SK-N-SH (cell line): ENCODE measurements at regions not wholly inside any gene's neighbourhood (a gene's known extent, or its start where the extent isn't known, plus 50 kb on each side); places are given as distances from the start of the nearest gene placed in this dataset.

Source experiments
- CTCF ChIP-seq: fragments of 200-600 bp; sonication (generic); IDR thresholded peaks from 2 replicates; pipeline ENCODE4 v1.6.1; 2017; ENCODE audit warnings: antibody characterized with exemption, mild to moderate bottlenecking, moderate library complexity
- EZH2phosphoT487 ChIP-seq: fragments of 200-600 bp; sonication (generic); IDR thresholded peaks from 2 replicates; pipeline ENCODE4 v1.6.1; 2017; ENCODE audit warnings: low read depth, mixed run types, mild to moderate bottlenecking, antibody characterized with exemption, moderate library complexity, borderline replicate concordance
- FOSL2 ChIP-seq: IDR thresholded peaks from 2 replicates; pipeline ENCODE4 v1.4.0; 2012; ENCODE audit warnings: low read depth, mild to moderate bottlenecking, moderate library complexity, borderline replicate concordance
- GABPA ChIP-seq: IDR thresholded peaks from 2 replicates; pipeline ENCODE4 v1.4.0; 2012; ENCODE audit warnings: low read depth, mild to moderate bottlenecking
- MAX ChIP-seq: IDR thresholded peaks from 2 replicates; pipeline ENCODE4 v1.4.0; 2012; ENCODE audit warnings: low read depth
- NFIC ChIP-seq: IDR thresholded peaks from 2 replicates; pipeline ENCODE4 v1.4.0; 2012; ENCODE audit warnings: borderline replicate concordance
- POLR2AphosphoS5 ChIP-seq: IDR thresholded peaks from 2 replicates; pipeline ENCODE4 v1.6.1; 2012; ENCODE audit warnings: low read depth, low read length
- RAD21 ChIP-seq: IDR thresholded peaks from 2 replicates; pipeline ENCODE4 v1.6.1; 2012; ENCODE audit warnings: mild to moderate bottlenecking, low read length
- RCOR1 ChIP-seq: fragments of 150-350 bp; IDR thresholded peaks from 2 replicates; pipeline ENCODE4 v1.6.1; 2017; ENCODE audit warnings: antibody characterized with exemption, low read length
- SIN3A ChIP-seq: IDR thresholded peaks from 2 replicates; pipeline ENCODE4 v1.6.1; 2012; ENCODE audit warnings: low read depth, mild to moderate bottlenecking, low read length, moderate library complexity, borderline replicate concordance
- TAF1 ChIP-seq: IDR thresholded peaks from 2 replicates; pipeline ENCODE4 v1.6.1; 2012; ENCODE audit warnings: low read depth, mild to moderate bottlenecking, low read length, moderate library complexity, borderline replicate concordance
- USF2 ChIP-seq: fragments of 150-350 bp; IDR thresholded peaks from 2 replicates; pipeline ENCODE4 v1.6.1; 2017; ENCODE audit warnings: antibody characterized with exemption, low read length, low read depth, borderline replicate concordance

GRCh38 chr20:62529896-62530642 lies 54.3 kb upstream of the GATA5 start:
- no peak for TF ChIP-seq TAF1
- no peak for TF ChIP-seq CTCF
- no peak for TF ChIP-seq RCOR1
- no peak for TF ChIP-seq MAX
- TF ChIP-seq USF2: no peak
- TF ChIP-seq RAD21: no peak
- TF ChIP-seq POLR2AphosphoS5: no peak
- no peak for TF ChIP-seq FOSL2
- no peak for TF ChIP-seq SIN3A
- no peak for TF ChIP-seq GABPA
- no peak for TF ChIP-seq EZH2phosphoT487
- no peak for TF ChIP-seq NFIC
